ENCODE measurements at regions not wholly inside any gene's neighbourhood (a gene's known extent, or its start where the extent isn't known, plus 50 kb on each side); places are given as distances from the start of the nearest gene placed in this dataset.

GRCh38 chr6:146928503-146928902 lies 275.7 kb upstream of the STXBP5 start:
- no peak for TF ChIP-seq CTCF (conservative IDR thresholded peaks at IDR 0.05 in 1 of 2, IDR thresholded peaks at IDR 0.05 in 1 of 2; ENCODE audit: low read depth in 1 of 2, low read length in 2 of 2)
- no peak for TF ChIP-seq EZH2 (IDR thresholded peaks at IDR 0.05; ENCODE audit: low read length, missing control alignments)
